ENCODE measurements at regions not wholly inside any gene's neighbourhood (a gene's known extent, or its start where the extent isn't known, plus 50 kb on each side); places are given as distances from the start of the nearest gene placed in this dataset.

GRCh38 chr13:62305756-62306155 is 890.1 kb upstream of the PCDH20 start:
- H3K9me3 ChIP-seq (replicated peaks; ENCODE audit: control insufficient read depth, insufficient read depth, low read length) = no peaks in the 10 kb centered on the region
- intact Hi-C loops (cut with micrococcal nuclease) (no loop called here), dilution Hi-C loops (cut with MboI; ENCODE audit: extremely low pct_ligation_motif_present, low sequenced_read_pairs) (no loop called here)
- ChIA-PET CTCF (no interaction called here), POLR2A (no interaction called here)
- H2AFZ ChIP-seq (ENCODE audit: low read depth, low read length) = no peak overlapping the region
- H3K9me1 ChIP-seq (replicated peaks; ENCODE audit: control insufficient read depth, extremely low read depth, insufficient read depth, low read length) = no peaks in the 10 kb centered on the region
- H3K4me3 ChIP-seq (replicated peaks in 1 of 3; ENCODE audit: insufficient read depth in 1 of 3, low read depth in 1 of 3, low read length in 3 of 3) = no peak overlapping the region
- no peaks in the 10 kb centered on the region for H3K79me2 ChIP-seq (ENCODE audit: control insufficient read depth, insufficient read depth, low read length)
- FAIRE-seq (no peak), DNase-seq (ENCODE audit: low read depth, low spot score) (no peak)
- no peaks in the 10 kb centered on the region for H4K20me1 ChIP-seq (replicated peaks; ENCODE audit: control insufficient read depth, extremely low read depth, insufficient read depth, low read length)
- TF ChIP-seq EZH2 (IDR thresholded peaks at IDR 0.05; ENCODE audit: borderline replicate concordance, low read depth, low read length, severe bottlenecking) (no peak), POLR2AphosphoS5 (IDR thresholded peaks at IDR 0.05; ENCODE audit: insufficient read depth, low read depth, low read length) (no peak), JUN (IDR thresholded peaks at IDR 0.05; ENCODE audit: borderline replicate concordance, insufficient read depth, insufficient read length, low read depth) (no peak), MAX (IDR thresholded peaks at IDR 0.05; ENCODE audit: insufficient read depth, insufficient read length) (no peak), MYC (IDR thresholded peaks at IDR 0.05; ENCODE audit: low read depth, low read length) (no peak), POLR2A (IDR thresholded peaks at IDR 0.05; ENCODE audit: low read depth, low read length) (no peak), GATA2 (IDR thresholded peaks at IDR 0.05; ENCODE audit: insufficient read depth, insufficient read length, low read depth, low read length) (no peak), CTCF (IDR thresholded peaks at IDR 0.05; ENCODE audit: extremely low read depth in 1 of 2, insufficient read depth in 1 of 2, low read depth in 1 of 2, low read length in 2 of 2) (no peak), FOS (IDR thresholded peaks at IDR 0.05; ENCODE audit: borderline replicate concordance, insufficient read depth, low read length) (no peak)
- no TSS peak for BruUV-seq (replicated peaks)
- H3K27me3 ChIP-seq (ENCODE audit: control insufficient read depth in 2 of 2, insufficient read depth in 2 of 2, low read length in 2 of 2) = no peaks in the 10 kb centered on the region
- no peak overlapping the region for H3K9ac ChIP-seq (replicated peaks; ENCODE audit: extremely low read depth, insufficient read depth, low read length)
- H3K36me3 ChIP-seq (ENCODE audit: control insufficient read depth in 2 of 2, extremely low read depth in 1 of 2, insufficient read depth in 2 of 2, low read length in 2 of 2) = no peaks in the 10 kb centered on the region
- H3K4me1 ChIP-seq (ENCODE audit: control insufficient read depth, extremely low read depth, insufficient read depth, low read length) = no peaks in the 10 kb centered on the region
- H3K27ac ChIP-seq (ENCODE audit: insufficient read depth, low read depth, low read length) = no peak overlapping the region
- H3K4me2 ChIP-seq (ENCODE audit: insufficient read depth, low read length) = no peak overlapping the region

All from endothelial cell of umbilical vein (primary cell).